Progenitor cell of endocrine pancreas (in vitro differentiated cells): ENCODE measurements at regions not wholly inside any gene's neighbourhood (a gene's known extent, or its start where the extent isn't known, plus 50 kb on each side); places are given as distances from the start of the nearest gene placed in this dataset.

Experiments used
- DNase-seq: peaks from one replicate; pipeline ENCODE4 v3.0.0; 2021; ENCODE audit warnings: low spot score; ENCODE audit not compliant: unreplicated experiment
- H3K27ac Mint-ChIP-seq: 2 replicates; pipeline ENCODE4 v1.8.0; 2021; ENCODE audit warnings: mild to moderate bottlenecking, moderate library complexity, mixed read lengths
- H3K27me3 Mint-ChIP-seq: 2 replicates; pipeline ENCODE4 v1.8.0; 2021; ENCODE audit warnings: mixed read lengths
- H3K36me3 Mint-ChIP-seq: 2 replicates; pipeline ENCODE4 v1.8.0; 2022; ENCODE audit warnings: mixed read lengths; ENCODE audit not compliant: insufficient read depth
- H3K4me1 Mint-ChIP-seq: 2 replicates; pipeline ENCODE4 v1.8.0; 2021; ENCODE audit warnings: low read depth, mixed read lengths
- H3K4me3 Mint-ChIP-seq: 2 replicates; pipeline ENCODE4 v1.8.0; 2021; ENCODE audit warnings: low read depth, mild to moderate bottlenecking, moderate library complexity, mixed read lengths
- H3K9me3 Mint-ChIP-seq: 2 replicates; pipeline ENCODE4 v1.8.0; 2021; ENCODE audit warnings: low read depth, mixed read lengths
- CTCF ChIP-seq: fragments of 200-600 bp; sonication (generic); IDR thresholded peaks from one replicate; pipeline ENCODE4 v1.5.0; 2021; ENCODE audit warnings: antibody characterized with exemption, mild to moderate bottlenecking; ENCODE audit not compliant: unreplicated experiment

- no peak for DNase-seq
- no peak for TF ChIP-seq CTCF
- Mint-ChIP-seq H3K4me3 (no peak overlapping the region), H3K9me3 (no peaks in the 10 kb centered on the region), H3K4me1 (peaks cover 1% of the 10 kb centered on the region), H3K27ac (no peak overlapping the region), H3K27me3 (no peaks in the 10 kb centered on the region), H3K36me3 (no peaks in the 10 kb centered on the region)
These were observed 671.9 kb downstream of the SUCLG1 start for GRCh38 chr2:83787189-83787588.

GRCh38 chr2:83786140-83786539 lies 672.9 kb downstream of the SUCLG1 start:
- no peak for DNase-seq
- no peak for TF ChIP-seq CTCF
- no peak overlapping the region for H3K4me3 Mint-ChIP-seq
- H3K27me3 Mint-ChIP-seq = no peaks in the 10 kb centered on the region
- H3K27ac Mint-ChIP-seq = no peak overlapping the region
- no peaks in the 10 kb centered on the region for H3K9me3 Mint-ChIP-seq
- peaks cover 1% of the 10 kb centered on the region for H3K4me1 Mint-ChIP-seq
- no peaks in the 10 kb centered on the region for H3K36me3 Mint-ChIP-seq

GRCh38 chr2:83784947-83785346 lies 674.1 kb downstream of the SUCLG1 start:
- H3K27ac Mint-ChIP-seq = no peak overlapping the region
- no peak for TF ChIP-seq CTCF
- H3K27me3 Mint-ChIP-seq = no peaks in the 10 kb centered on the region
- H3K4me1 Mint-ChIP-seq = peaks cover 1% of the 10 kb centered on the region
- no peak for DNase-seq
- H3K36me3 Mint-ChIP-seq = no peaks in the 10 kb centered on the region
- no peak overlapping the region for H3K4me3 Mint-ChIP-seq
- H3K9me3 Mint-ChIP-seq = no peaks in the 10 kb centered on the region

- Mint-ChIP-seq H3K9me3 (no peaks in the 10 kb centered on the region), H3K27me3 (no peaks in the 10 kb centered on the region)
- no peak for TF ChIP-seq CTCF
These were observed 674.8 kb downstream of the SUCLG1 start for GRCh38 chr2:83784315-83784714.

GRCh38 chr2:83782122-83782521 lies 677.0 kb downstream of the SUCLG1 start:
- Mint-ChIP-seq H3K9me3 (no peaks in the 10 kb centered on the region), H3K36me3 (no peaks in the 10 kb centered on the region), H3K27me3 (no peaks in the 10 kb centered on the region), H3K4me1 (no peaks in the 10 kb centered on the region), H3K4me3 (no peak overlapping the region), H3K27ac (no peak overlapping the region)
- DNase-seq = no peak
- no peak for TF ChIP-seq CTCF

More at GRCh38 chr2:83784315-83784714, 674.8 kb downstream of the SUCLG1 start:
- no peak for DNase-seq
- Mint-ChIP-seq H3K4me1 (no peaks in the 10 kb centered on the region), H3K36me3 (no peaks in the 10 kb centered on the region), H3K4me3 (no peak overlapping the region), H3K27ac (no peak overlapping the region)
